ENCODE measurements at regions not wholly inside any gene's neighbourhood (a gene's known extent, or its start where the extent isn't known, plus 50 kb on each side); places are given as distances from the start of the nearest gene placed in this dataset.

DNA sequence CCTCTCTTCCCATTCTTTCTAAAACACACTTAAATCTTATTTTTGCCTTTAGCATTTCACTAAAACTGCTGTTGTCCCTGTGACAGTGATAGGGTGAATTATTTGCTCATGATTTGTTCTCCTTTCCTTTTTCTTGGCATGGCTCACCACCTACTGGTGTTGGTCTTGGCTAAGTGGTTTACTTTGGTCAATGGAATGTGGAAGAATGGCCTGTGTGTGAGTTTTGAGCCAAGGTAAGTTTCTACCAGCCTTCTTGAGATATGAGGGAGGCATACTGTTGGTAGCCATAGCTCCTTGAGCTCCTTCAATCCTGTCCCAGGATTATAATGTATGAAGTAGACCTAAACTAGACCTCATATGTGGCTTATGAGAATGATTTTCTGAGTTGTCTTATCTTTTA, 506.3 kb upstream of the RAG2 start:
- H3K4me1 ChIP-seq (ENCODE audit: insufficient read depth, low read length, poor library complexity, severe bottlenecking), result no peaks in the 10 kb centered on the region
- no peaks in the 10 kb centered on the region for H3K36me3 ChIP-seq (ENCODE audit: insufficient read depth, low read length)
- no peaks in the 10 kb centered on the region for H4K20me1 ChIP-seq (ENCODE audit: insufficient read depth, low read length)
- no peaks in the 10 kb centered on the region for H3K9me3 ChIP-seq (ENCODE audit: low read length)
- H3K4me3 ChIP-seq (ENCODE audit: low read depth, low read length, poor library complexity, severe bottlenecking), result no peak overlapping the region
- H2AFZ ChIP-seq (ENCODE audit: low read length), result no peak overlapping the region
- no peak for DNase-seq (ENCODE audit: low spot score)
- ChIA-PET CTCF (ENCODE audit: unreplicated experiment) (no interaction called here), POLR2A (interaction anchor here (0.9 to 1.9 kb wide), 2 partner anchors 11 to 22 kb away, joined by 3 to 7 read pairs; no protein-coding TSS in a partner anchor)
- no TSS peak for BruUV-seq (replicated peaks)
- no peak overlapping the region for H3K27ac ChIP-seq (ENCODE audit: low read depth, low read length, poor library complexity, severe bottlenecking)
- no peaks in the 10 kb centered on the region for H3K79me2 ChIP-seq (ENCODE audit: insufficient read depth, low read depth, low read length)
- H3K4me2 ChIP-seq (ENCODE audit: low read length), result no peak overlapping the region
- no peaks in the 10 kb centered on the region for H3K9me2 ChIP-seq (ENCODE audit: insufficient read depth, low read length)
- intact Hi-C loops (cut with micrococcal nuclease; ENCODE audit: unreplicated experiment), result no loop called here
- no peak for TF ChIP-seq EZH2phosphoT487 (IDR thresholded peaks at IDR 0.05; ENCODE audit: borderline replicate concordance, low read depth, low read length)
- TF ChIP-seq, protein P1, sequence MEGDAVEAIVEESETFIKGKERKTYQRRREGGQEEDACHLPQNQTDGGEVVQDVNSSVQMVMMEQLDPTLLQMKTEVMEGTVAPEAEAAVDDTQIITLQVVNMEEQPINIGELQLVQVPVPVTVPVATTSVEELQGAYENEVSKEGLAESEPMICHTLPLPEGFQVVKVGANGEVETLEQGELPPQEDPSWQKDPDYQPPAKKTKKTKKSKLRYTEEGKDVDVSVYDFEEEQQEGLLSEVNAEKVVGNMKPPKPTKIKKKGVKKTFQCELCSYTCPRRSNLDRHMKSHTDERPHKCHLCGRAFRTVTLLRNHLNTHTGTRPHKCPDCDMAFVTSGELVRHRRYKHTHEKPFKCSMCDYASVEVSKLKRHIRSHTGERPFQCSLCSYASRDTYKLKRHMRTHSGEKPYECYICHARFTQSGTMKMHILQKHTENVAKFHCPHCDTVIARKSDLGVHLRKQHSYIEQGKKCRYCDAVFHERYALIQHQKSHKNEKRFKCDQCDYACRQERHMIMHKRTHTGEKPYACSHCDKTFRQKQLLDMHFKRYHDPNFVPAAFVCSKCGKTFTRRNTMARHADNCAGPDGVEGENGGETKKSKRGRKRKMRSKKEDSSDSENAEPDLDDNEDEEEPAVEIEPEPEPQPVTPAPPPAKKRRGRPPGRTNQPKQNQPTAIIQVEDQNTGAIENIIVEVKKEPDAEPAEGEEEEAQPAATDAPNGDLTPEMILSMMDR (conservative IDR thresholded peaks at IDR 0.05; ENCODE audit: low read length), result no peak

DNA sequence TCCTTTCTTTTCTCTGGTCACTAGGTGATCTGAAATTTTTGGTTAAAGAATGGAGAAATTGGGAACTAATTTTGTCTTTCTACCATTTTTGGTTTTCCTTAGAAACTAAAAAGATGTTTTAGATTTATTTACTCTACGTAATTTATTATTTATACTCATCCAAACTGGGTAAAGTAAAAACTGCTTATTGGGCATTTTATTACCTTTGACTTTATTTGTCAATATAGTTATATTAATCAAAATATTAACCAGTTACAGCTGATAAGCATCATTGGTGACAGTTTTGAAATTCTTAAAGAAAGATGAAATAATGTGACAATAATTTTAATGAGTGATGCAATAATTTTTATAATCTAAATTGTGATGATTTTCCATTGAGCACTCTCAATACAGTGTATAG, 502.0 kb upstream of the RAG2 start:
- no peaks in the 10 kb centered on the region for H3K79me2 ChIP-seq (ENCODE audit: insufficient read depth, low read depth, low read length)
- TF ChIP-seq, protein P1 (conservative IDR thresholded peaks at IDR 0.05; ENCODE audit: low read length), result no peak
- TF ChIP-seq EZH2phosphoT487 (IDR thresholded peaks at IDR 0.05; ENCODE audit: borderline replicate concordance, low read depth, low read length), result no peak
- H4K20me1 ChIP-seq (ENCODE audit: insufficient read depth, low read length), result no peaks in the 10 kb centered on the region
- no peaks in the 10 kb centered on the region for H3K9me3 ChIP-seq (ENCODE audit: low read length)
- ChIA-PET POLR2A (no interaction called here), CTCF (ENCODE audit: unreplicated experiment) (no interaction called here)
- H3K27ac ChIP-seq (ENCODE audit: low read depth, low read length, poor library complexity, severe bottlenecking), result no peak overlapping the region
- H3K9me2 ChIP-seq (ENCODE audit: insufficient read depth, low read length), result no peaks in the 10 kb centered on the region
- intact Hi-C loops (cut with micrococcal nuclease; ENCODE audit: unreplicated experiment), result no loop called here
- no peak overlapping the region for H2AFZ ChIP-seq (ENCODE audit: low read length)
- no peaks in the 10 kb centered on the region for H3K4me1 ChIP-seq (ENCODE audit: insufficient read depth, low read length, poor library complexity, severe bottlenecking)
- no peak for DNase-seq (ENCODE audit: low spot score)
- no TSS peak for BruUV-seq (replicated peaks)
- no peak overlapping the region for H3K4me3 ChIP-seq (ENCODE audit: low read depth, low read length, poor library complexity, severe bottlenecking)
- H3K4me2 ChIP-seq (ENCODE audit: low read length), result no peak overlapping the region
- no peaks in the 10 kb centered on the region for H3K36me3 ChIP-seq (ENCODE audit: insufficient read depth, low read length)

DNA sequence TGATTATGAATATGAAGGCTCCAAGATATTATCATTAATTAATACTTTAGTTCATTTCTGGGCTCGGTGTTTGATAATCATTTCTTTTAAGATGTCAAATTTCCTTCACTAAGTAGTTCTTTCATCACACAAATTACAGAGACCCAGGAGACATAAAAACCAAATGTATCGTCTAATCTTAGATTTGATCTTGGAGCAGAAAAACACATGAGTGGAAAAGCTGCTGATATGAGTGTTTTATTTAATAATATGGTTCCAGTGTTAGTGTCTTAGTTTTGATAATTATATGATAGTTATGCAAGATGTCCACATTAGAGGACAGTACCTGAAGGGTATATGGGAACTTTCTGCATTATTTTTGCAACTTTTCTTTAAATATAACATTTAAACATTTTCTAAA, 494.5 kb upstream of the RAG2 start:
- H3K4me3 ChIP-seq (ENCODE audit: low read depth, low read length, poor library complexity, severe bottlenecking), result no peak overlapping the region
- H4K20me1 ChIP-seq (ENCODE audit: insufficient read depth, low read length), result no peaks in the 10 kb centered on the region
- no peaks in the 10 kb centered on the region for H3K9me2 ChIP-seq (ENCODE audit: insufficient read depth, low read length)
- H3K4me2 ChIP-seq (ENCODE audit: low read length), result no peak overlapping the region
- no peaks in the 10 kb centered on the region for H3K36me3 ChIP-seq (ENCODE audit: insufficient read depth, low read length)
- H3K4me1 ChIP-seq (ENCODE audit: insufficient read depth, low read length, poor library complexity, severe bottlenecking), result no peaks in the 10 kb centered on the region
- H3K27ac ChIP-seq (ENCODE audit: low read depth, low read length, poor library complexity, severe bottlenecking), result no peak overlapping the region
- TF ChIP-seq EZH2phosphoT487 (IDR thresholded peaks at IDR 0.05; ENCODE audit: borderline replicate concordance, low read depth, low read length), result no peak
- TF ChIP-seq, protein P1 (conservative IDR thresholded peaks at IDR 0.05; ENCODE audit: low read length), result no peak
- ChIA-PET CTCF (ENCODE audit: unreplicated experiment) (no interaction called here), POLR2A (interaction anchor here (2.2 kb wide), 1 partner anchor 12 kb away, joined by 7 read pairs; no protein-coding TSS in a partner anchor)
- no peaks in the 10 kb centered on the region for H3K79me2 ChIP-seq (ENCODE audit: insufficient read depth, low read depth, low read length)
- intact Hi-C loops (cut with micrococcal nuclease; ENCODE audit: unreplicated experiment), result no loop called here
- H3K9me3 ChIP-seq (ENCODE audit: low read length), result no peaks in the 10 kb centered on the region
- BruUV-seq (replicated peaks), result no TSS peak
- no peak for DNase-seq (ENCODE audit: low spot score)
- no peak overlapping the region for H2AFZ ChIP-seq (ENCODE audit: low read length)

Data from OCI-LY7 (cell line).